ENCODE measurements at regions not wholly inside any gene's neighbourhood (a gene's known extent, or its start where the extent isn't known, plus 50 kb on each side); places are given as distances from the start of the nearest gene placed in this dataset.
A peak's percentile ranks its signal among the peaks of the same experiment; 100 is the strongest.

DNA sequence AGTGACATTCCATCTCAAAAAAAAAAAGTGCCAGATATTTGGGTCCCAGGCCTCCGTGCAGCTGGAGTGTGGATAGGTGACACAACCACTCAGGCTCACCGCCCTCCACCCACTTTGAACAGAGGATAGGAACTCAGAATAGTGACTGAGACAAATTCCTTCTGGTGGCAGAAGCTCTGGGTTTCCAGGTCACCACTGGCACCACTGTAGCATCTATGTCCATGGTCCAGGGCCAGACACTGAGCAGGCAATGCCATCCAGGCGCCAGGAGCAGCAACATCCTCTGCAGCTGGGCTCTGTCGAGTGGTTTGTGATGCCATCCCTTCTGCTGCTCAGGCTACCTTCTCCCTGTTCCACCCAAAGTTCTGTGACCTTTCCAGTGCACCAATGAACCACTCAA, 81.5 kb upstream of the PTPRM start:
- TF ChIP-seq, protein P1, sequence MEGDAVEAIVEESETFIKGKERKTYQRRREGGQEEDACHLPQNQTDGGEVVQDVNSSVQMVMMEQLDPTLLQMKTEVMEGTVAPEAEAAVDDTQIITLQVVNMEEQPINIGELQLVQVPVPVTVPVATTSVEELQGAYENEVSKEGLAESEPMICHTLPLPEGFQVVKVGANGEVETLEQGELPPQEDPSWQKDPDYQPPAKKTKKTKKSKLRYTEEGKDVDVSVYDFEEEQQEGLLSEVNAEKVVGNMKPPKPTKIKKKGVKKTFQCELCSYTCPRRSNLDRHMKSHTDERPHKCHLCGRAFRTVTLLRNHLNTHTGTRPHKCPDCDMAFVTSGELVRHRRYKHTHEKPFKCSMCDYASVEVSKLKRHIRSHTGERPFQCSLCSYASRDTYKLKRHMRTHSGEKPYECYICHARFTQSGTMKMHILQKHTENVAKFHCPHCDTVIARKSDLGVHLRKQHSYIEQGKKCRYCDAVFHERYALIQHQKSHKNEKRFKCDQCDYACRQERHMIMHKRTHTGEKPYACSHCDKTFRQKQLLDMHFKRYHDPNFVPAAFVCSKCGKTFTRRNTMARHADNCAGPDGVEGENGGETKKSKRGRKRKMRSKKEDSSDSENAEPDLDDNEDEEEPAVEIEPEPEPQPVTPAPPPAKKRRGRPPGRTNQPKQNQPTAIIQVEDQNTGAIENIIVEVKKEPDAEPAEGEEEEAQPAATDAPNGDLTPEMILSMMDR (IDR thresholded peaks at IDR 0.05; ENCODE audit: borderline replicate concordance, extremely low read depth, insufficient read depth), result no peak
- H3K9ac ChIP-seq (ENCODE audit: low read length in 3 of 3), result no peak overlapping the region
- no peaks in the 10 kb centered on the region for H3K9me3 ChIP-seq (ENCODE audit: control insufficient read depth in 2 of 3, insufficient read depth in 1 of 3, low read length in 3 of 3)
- no peak overlapping the region for H3K27ac ChIP-seq (ENCODE audit: low read depth in 2 of 2, low read length in 2 of 2)
- no peak for DNase-seq
- no peak for FAIRE-seq
- no peaks in the 10 kb centered on the region for H3K4me1 ChIP-seq (ENCODE audit: control insufficient read depth in 2 of 3, insufficient read depth in 2 of 3, low read depth in 1 of 3, low read length in 3 of 3)
- no peak overlapping the region for H3K4me3 ChIP-seq (ENCODE audit: low read length in 3 of 3)
- H3K36me3 ChIP-seq (ENCODE audit: control insufficient read depth in 2 of 3, insufficient read depth in 3 of 3, low read length in 3 of 3), result no peaks in the 10 kb centered on the region
- H3K27me3 ChIP-seq (ENCODE audit: control insufficient read depth, insufficient read depth, low read length), result no peaks in the 10 kb centered on the region
- intact Hi-C loops (cut with DNase I), result no loop called here

DNA sequence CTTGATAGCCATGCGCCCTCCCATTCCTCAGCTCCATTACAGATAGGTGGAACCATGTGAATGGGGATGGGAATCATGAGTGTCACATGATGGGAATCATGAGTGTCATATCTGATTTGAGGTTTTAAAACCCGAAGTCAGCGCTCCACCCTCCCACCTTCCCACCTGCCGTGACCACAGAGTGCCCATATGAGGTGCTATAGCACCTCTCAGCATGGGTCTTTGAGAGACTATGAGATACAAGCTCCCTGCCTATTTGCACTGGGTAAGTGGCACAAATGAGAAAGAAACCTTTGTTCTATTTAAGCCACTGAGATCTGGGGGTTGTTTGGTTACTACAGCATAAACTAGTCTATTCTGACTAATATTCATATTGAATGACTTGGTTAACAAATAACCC, 78.5 kb upstream of the PTPRM start:
- no peaks in the 10 kb centered on the region for H3K9me3 ChIP-seq (ENCODE audit: control insufficient read depth in 2 of 3, insufficient read depth in 1 of 3, low read length in 3 of 3)
- DNase-seq, result no peak
- H3K27ac ChIP-seq (ENCODE audit: low read depth in 2 of 2, low read length in 2 of 2), result no peak overlapping the region
- no peaks in the 10 kb centered on the region for H3K36me3 ChIP-seq (ENCODE audit: control insufficient read depth in 2 of 3, insufficient read depth in 3 of 3, low read length in 3 of 3)
- intact Hi-C loops (cut with DNase I), result no loop called here
- no peaks in the 10 kb centered on the region for H3K27me3 ChIP-seq (ENCODE audit: control insufficient read depth, insufficient read depth, low read length)
- no peak for FAIRE-seq
- no peak overlapping the region for H3K9ac ChIP-seq (ENCODE audit: low read length in 3 of 3)
- TF ChIP-seq, protein P1 (IDR thresholded peaks at IDR 0.05; ENCODE audit: borderline replicate concordance, extremely low read depth, insufficient read depth), result peak; percentile 43
- no peak overlapping the region for H3K4me3 ChIP-seq (ENCODE audit: low read length in 3 of 3)
- H3K4me1 ChIP-seq (ENCODE audit: control insufficient read depth in 2 of 3, insufficient read depth in 2 of 3, low read depth in 1 of 3, low read length in 3 of 3), result no peaks in the 10 kb centered on the region

- TF ChIP-seq, protein P1 (IDR thresholded peaks at IDR 0.05; ENCODE audit: borderline replicate concordance, extremely low read depth, insufficient read depth), result no peak
- FAIRE-seq, result no peak
- no peaks in the 10 kb centered on the region for H3K27me3 ChIP-seq (ENCODE audit: control insufficient read depth, insufficient read depth, low read length)
- H3K4me1 ChIP-seq (ENCODE audit: control insufficient read depth in 2 of 3, insufficient read depth in 2 of 3, low read depth in 1 of 3, low read length in 3 of 3), result no peaks in the 10 kb centered on the region
- no peak for DNase-seq
- H3K9me3 ChIP-seq (ENCODE audit: control insufficient read depth in 2 of 3, insufficient read depth in 1 of 3, low read length in 3 of 3), result no peaks in the 10 kb centered on the region
- no peak overlapping the region for H3K27ac ChIP-seq (ENCODE audit: low read depth in 2 of 2, low read length in 2 of 2)
- no peak overlapping the region for H3K4me3 ChIP-seq (ENCODE audit: low read length in 3 of 3)
- no peak overlapping the region for H3K9ac ChIP-seq (ENCODE audit: low read length in 3 of 3)
- intact Hi-C loops (cut with DNase I), result no loop called here
- no peaks in the 10 kb centered on the region for H3K36me3 ChIP-seq (ENCODE audit: control insufficient read depth in 2 of 3, insufficient read depth in 3 of 3, low read length in 3 of 3)
Observed at GRCh38 chr18:7490104-7490503, 77.0 kb upstream of the PTPRM start.

DNA sequence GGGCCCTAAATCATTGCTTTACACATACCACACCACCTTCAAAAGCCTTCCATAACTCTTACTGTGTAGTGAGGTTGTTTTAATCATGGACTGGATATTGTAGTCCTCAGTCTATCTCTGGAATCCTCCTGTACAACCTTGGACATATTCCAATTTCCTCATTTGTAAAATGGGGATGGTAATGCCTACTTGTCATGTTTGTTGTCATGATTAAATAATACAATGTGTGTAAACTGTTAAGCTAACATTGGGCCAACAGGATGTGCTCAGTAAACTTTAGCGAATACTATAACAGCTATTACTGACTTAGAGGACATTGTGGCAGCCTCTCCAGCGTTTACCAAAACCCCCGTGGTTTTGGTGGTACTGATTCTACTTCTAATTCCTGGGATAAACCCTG, 74.7 kb upstream of the PTPRM start:
- no peaks in the 10 kb centered on the region for H3K4me1 ChIP-seq (ENCODE audit: control insufficient read depth in 2 of 3, insufficient read depth in 2 of 3, low read depth in 1 of 3, low read length in 3 of 3)
- intact Hi-C loops (cut with DNase I), result no loop called here
- H3K27me3 ChIP-seq (ENCODE audit: control insufficient read depth, insufficient read depth, low read length), result no peaks in the 10 kb centered on the region
- H3K9me3 ChIP-seq (ENCODE audit: control insufficient read depth in 2 of 3, insufficient read depth in 1 of 3, low read length in 3 of 3), result no peaks in the 10 kb centered on the region
- no peak overlapping the region for H3K9ac ChIP-seq (ENCODE audit: low read length in 3 of 3)
- no peaks in the 10 kb centered on the region for H3K36me3 ChIP-seq (ENCODE audit: control insufficient read depth in 2 of 3, insufficient read depth in 3 of 3, low read length in 3 of 3)
- H3K4me3 ChIP-seq (ENCODE audit: low read length in 3 of 3), result no peak overlapping the region
- TF ChIP-seq, protein P1 (IDR thresholded peaks at IDR 0.05; ENCODE audit: borderline replicate concordance, extremely low read depth, insufficient read depth), result no peak
- DNase-seq (no peak), FAIRE-seq (no peak)
- no peak overlapping the region for H3K27ac ChIP-seq (ENCODE audit: low read depth in 2 of 2, low read length in 2 of 2)
